ENCODE measurements at regions not wholly inside any gene's neighbourhood (a gene's known extent, or its start where the extent isn't known, plus 50 kb on each side); places are given as distances from the start of the nearest gene placed in this dataset.
"Not testable (repeated sequence)": the region's sequence is repeated elsewhere in the genome, so short reads cannot be mapped to it uniquely, and the experiment has no call there.

DNA sequence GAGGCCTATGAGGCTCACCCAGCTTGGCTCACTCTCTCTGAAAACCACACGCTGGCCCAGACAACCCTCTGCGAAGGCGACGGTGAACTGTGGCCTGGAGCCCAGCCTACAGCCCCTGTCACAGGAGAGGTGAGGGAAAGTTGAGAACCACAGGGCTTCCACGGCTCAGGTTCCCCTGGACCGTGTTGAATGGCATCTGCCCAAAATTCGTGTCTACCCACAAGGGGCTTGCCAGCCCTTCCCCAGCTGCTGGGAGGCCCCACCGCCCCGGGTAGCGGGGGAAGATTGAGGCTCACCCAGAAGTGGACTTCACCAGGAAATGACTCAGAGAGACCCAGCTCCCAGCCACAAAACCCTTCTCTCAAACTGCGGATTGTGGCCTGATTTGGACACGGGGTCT, 197.1 kb downstream of the CTTN start:
- DNase-seq, result no peak

DNA sequence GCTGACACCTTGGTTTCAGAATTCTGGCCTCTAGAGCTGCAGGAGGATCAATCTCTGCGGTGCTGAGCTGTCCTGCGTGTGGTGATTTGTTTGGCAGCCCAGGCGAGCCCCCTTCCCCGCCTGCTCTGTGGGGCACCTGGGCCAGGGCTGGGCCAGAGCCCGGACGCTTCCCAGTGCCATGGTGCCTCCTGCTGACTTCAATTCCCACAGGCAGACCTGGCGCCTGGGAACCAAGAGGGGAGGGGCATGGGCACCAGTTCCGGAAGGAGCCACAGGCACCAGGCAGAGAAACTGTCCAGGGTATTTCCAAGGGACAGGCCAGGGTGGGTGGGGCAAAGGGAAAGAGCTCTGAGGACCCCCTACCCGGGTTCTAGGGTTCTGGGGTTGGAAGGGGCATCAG, 197.8 kb downstream of the CTTN start:
- DNase-seq, result no peak

DNA sequence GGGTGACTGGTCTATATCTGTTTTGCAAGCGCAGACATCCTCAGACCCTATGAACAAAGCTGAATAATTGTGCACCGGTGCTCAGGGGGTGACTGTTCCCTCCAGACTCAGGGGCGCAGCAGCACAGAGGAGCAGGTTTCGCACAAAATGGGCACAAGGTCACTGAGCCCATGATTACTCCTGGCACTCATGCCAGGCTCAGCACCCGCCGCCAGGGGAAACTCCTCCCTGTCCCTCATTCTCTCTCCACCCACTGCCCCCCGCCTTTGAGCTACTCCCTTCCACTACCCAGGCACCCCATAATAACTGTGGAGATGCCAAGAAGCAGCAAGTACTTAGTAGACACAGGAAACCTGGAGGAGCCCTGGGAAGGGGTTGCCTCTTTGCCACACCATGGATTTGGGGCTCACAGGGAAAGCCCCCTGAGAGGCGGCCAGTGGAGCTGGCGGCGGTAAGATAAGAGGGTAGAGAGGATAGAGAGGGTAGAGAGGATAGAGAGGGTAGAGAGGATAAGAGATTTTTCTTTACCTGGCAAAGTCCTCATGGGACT, 198.8 kb downstream of the CTTN start:
- DNase-seq, result no peak

DNA sequence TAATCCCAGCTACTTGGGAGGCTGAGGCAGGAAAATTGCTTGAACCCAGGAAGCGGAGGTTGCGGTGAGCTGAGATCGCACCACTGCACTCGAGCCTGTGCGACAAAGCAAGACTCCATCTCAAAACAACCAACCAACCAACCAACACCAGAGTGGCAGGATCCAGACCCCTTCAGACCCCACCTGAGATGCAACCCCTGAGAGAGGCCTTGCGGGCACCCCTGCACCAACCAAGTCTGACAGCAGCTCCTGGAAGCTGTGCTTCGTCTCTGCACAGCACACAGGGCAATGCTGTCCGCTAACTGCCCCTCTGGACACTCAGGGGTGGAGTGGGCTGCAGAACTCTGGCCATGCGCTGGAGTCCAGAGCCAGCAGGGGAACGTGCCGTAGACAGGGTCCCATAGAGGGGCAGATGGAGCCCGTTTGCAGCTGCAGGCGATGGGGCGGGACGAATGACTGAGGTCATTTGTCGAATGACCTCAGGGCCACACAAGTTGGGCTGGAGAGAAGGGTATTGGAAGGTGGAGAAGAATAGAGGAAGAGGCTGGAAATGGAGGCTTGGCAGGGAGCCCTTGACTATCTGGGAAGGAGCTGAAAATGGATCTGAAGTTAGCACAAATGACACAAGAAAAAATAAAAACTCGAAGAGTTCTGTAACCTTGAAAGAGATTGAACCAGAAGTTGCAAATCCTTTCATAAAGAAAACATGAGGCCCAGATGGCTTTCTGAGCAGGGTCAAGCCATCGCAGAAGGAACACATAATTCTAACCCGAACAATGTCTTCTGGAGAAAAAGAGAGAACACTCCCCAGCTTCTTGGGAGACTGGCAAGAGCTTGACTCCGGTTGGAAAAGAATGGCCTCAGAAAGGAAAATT, 199.7 kb downstream of the CTTN start:
- no peak for DNase-seq

DNA sequence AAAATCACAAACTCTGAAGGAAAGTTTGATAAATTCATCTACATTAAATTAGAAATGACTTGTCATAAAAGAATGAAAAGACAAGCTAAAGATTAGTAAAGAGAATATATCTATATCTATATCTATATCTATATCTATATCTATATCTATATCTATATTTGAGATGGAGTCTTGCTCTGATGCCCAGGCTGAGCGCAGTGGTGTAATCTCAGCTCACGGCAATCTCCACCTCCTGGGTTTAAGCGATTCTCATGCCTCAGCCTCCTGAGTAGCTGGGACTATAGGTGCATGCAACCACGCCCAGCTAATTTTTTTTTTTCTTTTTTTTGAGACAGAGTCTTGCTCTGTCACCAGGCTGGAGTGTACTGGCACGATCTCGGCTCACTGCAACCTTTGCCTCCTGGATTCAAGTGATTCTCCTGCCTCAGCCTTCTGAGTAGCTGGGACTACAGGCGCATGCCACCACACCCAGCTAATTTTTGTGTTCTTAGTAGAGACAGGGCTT, 202.6 kb downstream of the CTTN start:
- not testable (repeated sequence) for DNase-seq

DNA sequence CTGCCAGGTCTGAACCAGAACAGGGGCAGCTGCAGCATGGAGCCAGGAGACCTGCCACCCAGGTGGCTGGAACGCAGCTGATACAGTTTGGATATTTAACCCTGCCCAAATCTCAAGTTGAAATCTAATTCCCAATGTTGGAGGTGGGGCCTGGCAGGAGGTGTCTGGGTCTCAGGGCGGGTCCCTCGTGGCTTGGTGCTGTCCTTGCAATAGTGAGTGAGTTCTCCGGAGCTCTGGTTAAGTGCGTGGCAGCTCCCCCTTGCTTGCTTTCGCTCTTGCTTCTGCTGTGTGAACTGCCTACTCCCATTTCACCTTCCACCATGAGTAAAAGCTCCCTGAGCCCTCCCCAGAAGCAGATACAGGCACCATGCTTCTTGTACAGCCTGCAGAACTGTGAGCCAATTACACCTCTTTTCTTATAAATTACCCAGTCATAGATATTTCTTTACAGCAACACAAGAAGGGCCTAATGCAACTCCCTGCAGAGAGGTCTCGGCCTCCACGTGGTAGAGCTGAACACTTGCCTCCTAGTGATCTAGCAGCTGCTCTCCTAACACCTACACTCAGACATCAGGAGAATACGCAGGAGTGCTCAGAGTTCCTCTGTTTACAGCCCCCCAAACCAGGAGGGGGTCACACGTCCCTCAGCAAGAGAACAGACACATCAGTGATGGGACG, 203.7 kb downstream of the CTTN start:
- no peak for DNase-seq

DNA sequence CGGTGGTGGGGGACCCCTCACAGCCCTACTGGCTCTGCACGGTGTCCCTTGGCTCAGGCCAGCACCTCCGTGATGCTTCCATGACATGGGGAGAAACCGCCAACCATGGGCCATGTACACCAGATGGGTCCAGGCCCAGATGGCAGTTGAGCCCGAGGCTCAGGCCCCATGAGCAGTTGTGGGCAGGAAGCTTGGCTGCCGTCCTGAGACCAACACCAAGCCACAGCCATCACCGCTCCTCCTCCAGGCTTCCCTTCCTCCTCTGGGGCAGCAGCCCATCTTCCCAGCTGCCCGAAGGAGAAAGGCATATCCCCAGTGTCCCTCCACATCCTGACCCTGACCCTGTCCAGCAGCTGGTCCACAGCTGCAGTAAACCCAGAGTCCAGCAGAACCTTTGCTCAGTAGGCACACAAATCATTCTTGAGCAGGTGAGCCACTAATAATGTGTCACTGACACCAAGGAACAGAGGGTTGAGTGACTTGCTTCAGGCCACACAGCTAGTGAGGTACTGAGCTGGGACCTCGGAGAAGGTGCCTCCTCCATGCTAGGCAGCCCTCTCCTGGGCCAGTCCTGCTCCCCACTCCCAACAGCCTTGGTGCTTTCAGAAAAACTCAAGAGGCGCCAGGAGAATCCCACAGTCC, 204.9 kb downstream of the CTTN start:
- no peak for DNase-seq

DNA sequence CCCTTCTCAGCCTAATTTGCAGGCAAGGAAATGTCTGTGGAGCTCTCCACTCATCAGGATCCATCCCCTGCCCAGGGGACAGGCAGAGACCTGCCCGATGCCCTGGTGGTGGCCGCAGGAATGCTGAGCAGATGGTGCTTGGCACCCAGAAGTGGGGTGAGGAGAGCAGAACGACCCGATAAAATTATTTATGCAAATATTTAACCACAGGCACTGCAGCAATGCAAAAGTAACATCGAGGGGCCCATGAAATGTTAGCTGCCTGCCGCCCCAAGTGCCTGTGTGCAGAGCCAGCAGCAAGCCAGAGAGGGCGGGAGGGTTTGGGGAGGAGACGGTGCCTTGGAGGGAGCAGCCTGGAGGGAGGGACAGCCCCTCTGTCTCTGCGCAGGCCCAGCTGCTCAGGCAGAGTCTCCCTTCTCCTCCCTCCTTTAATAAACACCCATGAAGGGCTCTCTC, 205.5 kb downstream of the CTTN start:
- no peak for DNase-seq

DNA sequence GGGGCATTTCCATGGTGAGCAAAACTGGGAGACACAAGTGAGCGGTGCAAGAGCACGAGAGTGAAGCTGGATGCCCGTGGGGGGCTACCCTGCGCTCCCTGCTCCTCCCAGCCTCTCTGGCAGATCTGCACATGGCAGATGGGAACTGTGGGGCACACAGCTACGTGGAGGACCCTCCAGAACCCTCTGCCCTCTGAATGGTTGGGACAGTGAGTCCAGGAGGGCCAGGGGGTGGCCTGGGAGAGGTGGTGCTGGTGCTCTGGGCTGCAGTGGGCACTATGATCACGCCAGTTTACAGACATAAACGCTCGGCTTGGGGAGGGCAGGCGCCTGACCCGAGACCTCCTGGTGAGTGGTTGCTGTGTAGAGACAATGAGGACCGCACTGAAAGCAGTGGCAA, 205.9 kb downstream of the CTTN start:
- no peak for DNase-seq

DNA sequence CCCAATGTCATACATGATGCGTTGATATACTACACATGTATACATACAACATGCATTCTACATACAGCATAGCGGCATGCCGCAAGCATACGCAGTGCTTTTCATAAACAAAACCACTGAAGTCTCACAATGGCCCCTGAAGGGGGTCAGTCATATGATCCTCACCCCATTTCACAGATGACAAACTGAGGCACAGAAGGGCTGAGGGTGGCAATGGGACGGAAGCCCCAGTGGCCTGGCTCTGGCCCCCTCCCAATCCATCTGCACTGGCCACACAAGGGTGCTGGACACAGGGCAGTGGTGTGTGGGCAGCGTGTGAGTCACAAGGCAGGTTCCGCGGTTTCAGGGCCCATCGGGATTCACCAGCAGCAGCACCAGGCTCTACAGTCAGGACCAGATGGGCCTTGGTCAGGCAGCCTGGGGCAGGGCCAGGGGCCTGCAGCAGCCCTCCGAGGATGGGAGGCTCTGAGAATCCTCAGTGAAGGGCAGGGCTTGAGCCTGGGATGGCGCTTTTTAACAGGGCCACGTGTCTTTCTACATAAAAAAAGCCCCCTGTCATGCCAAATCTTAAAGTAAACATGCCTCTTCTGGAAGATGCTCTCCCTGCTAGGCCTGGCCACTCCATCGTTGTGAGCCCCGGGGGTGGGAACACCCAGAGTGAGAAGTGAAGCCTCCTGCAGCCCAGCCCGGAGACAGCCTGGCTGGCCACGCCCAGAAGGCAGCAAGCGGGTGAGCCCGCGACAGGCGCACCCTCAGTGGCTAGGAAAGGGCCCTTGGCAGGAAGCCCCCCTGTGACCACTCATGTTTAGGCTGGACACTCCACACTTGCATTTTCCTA, 206.5 kb downstream of the CTTN start:
- DNase-seq, result no peak

DNA sequence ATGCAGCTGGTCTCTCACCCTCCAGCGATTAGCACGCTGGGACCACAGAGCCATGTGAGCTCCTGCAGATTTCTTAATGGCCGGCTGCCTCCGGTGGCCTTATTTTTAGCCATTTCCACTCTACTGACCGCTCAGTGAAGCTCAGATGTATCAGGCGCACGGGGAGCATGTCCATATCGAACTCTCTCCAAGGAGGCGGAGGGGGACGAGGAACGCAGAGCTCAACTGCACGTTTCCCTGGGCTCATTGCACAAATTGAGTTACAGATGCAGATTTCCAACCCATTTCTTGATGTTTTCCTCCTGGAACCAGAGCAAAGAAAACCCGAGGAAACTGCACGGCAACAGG, 207.1 kb downstream of the CTTN start:
- no peak for DNase-seq

DNA sequence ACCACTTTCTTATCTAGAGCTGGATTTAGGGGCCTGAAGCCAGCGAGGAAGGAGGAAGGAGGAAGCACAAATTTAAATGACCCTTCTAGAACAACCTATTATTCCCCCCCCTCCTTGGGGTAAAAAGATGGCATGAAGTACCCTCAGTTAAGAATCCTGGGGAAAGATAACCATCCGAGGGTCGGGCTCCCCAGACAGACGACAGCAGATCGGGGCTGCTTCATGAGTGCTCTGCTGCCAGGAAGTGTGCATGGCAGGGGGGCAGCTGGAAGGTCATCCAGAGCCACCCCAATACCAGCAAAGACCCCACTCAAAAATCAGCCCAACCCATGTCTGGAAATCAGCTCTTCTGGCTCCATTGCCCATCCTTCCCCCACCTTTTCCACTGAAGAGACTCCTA, 207.5 kb downstream of the CTTN start:
- DNase-seq, result no peak

DNA sequence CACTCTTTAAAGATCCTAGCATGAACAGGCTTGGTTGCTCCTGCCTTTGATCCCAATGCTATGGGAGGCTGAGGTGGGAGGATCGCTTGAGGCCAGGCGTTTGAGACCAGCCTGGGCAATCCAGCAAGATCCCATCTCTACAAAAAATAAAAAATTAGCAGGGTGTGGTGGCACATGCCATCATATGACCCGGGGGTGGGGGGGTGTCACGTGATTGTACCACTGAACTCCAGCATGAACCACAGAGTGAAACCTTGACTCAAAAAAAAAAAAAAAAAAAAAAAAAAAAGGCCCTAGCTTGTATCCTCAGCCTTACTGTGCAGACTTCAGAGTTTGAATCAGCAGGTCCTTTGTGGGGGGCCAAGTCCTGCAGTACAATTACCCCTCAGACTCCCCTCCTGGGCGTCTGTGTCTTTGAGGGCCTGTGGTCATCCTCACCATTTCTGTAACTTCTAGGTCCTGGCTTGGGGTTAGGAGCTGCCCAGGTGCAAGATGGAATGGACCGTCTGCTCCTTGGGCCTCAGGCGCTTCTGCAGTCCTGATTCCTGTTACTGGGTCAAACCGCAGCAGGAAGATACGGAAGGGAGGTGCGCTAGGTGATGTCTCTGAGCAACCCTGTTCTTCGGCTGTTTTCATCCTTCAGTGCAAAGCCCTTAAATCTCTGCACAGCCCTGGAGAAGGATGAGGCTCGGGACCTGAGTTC, 208.1 kb downstream of the CTTN start:
- no peak for DNase-seq

DNA sequence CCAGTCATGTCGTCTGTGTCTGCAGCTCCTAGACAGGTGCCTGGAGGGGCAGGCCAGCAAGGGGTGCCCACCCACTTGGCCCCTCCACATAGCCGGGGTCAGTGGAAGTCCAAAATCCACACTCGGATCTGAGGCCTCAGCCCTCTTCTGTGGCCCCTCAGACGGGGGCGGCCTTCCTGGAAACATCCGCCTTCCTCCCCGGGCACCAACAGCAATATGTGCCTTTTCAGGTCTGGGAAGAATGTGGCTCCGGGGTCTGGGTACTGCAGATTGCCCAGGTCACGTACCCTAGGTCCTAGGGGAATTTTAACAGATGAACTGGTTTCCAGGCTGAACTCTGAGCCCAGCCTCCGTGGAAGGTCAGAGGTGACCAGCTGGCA, 208.6 kb downstream of the CTTN start:
- no peak for DNase-seq

DNA sequence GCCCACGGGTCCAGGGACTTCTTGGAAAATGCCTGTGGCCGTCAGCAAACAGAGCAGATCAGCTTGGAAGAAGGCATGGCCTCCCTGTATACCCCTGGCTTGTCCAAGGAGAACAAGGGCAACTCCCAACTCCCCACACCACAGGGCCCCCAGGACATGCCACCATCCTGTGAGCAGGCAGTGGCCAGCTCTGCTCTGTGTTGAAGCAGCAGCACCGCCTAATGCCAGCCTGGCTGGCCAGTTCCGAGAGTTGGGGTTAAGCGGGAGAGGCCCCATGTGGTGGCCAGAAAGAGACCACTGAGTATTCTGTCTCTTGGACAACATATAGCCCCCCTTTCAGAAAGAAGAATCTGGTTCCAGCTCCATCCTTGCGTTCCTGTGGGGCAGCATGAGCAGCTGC, 209.2 kb downstream of the CTTN start:
- DNase-seq, result no peak

DNA sequence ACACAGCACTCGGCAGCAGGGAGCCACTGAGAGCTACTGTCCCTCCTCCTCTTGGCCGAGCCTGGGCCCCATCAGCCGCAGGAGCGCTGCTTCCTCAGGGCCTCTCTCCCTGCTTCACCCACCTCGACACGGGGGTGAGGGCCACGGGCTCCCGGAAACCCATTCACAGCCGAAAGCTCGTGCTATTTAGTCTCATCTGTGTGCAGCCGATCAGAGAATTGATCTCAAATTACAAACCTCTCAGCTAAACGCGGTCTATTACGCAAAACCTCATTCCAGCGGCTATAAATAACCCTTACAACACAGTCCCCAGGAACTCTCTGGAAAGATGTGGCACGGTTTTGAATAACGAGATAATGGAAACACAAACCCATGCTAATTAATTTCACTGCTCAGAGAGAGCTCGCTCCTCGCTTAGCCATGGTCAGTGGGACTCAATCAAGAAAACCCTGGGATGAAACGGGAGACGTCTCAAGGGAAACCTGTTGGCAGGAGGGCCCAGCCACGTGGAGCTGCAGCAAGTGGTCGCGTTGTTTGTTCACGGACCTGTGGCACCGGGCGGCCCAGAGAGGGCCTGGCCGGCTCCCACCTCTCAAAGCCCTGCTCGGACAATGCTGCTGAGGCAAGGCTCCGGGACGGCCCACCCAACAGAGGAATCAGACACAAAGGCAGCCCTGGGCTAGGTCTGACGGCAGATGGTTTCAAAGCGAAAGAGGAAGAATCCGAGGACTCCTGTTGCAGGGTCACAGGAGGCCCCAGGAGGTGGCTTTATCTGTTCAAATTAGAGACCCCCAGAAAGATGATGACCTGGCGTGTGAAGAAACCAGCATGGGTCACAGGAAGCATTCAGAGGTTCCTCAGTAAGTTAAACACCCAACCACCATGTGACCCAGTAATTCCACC, 210.5 kb downstream of the CTTN start:
- no peak for DNase-seq

DNA sequence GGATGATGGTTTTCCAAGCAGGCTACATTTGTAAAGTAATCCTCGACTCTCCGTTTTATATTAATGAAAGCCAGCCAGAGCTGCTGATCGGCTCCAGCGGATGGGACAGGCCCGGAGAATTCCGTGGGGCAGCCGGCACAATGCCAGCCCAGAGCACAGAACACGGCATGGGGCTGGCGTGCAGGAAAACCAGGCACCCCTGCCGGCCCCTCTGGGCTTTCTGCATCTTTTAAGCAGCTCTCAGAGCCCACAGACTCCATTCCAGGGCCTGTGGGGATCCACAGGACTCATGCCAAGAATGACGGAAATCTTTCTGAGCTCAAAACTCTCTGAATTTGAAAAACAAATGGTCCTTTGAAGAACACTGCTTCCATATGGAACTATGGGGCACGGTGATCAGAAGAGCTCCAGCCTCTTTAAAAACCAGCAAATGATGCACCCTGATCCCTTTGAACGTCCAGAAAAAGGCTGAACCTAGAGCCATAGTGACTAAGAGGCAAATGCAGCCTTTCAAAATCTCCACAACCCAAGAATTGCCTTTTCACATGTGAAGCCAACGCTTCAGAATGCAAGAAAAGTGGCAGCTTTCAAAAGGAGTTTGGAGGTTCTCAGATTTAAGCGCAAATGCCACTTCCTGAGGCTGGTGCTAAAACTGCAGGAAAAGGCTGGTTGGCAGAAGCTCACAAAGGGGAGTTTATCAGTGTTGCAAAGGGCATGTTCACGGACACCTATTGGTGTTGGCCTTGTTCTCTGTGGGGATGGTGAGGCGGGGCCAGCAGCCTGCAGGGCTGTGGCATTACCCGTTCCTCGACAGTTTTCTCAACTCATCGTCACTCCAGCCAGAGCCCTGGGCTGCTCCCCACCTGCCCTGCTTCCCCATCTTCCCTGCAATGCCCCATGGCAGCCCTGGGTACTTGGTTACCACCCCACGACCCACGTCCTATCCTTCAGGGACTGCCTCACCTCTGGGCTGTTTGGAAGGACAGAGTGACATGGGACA, 212.5 kb downstream of the CTTN start:
- DNase-seq, result no peak

DNA sequence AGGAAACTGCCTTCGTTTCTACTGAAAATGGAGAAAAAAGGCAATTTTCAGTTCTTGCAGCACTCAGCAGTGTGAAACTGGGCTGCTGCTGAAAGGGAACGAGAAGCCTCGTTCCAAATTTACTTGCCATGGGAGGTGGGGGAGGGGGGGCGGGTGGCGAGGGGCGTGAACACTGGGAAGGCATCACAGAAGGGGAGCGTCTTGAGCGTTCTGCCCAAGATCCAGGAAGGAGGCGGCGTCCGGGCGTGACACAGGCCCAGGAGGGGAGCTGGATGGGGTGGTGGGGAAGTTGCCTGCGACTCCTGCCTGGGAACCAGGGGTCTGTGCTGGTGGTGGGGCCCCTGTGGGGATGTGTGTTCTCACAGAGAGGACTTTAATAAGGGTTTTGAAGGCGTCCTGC, 213.5 kb downstream of the CTTN start:
- no peak for DNase-seq

DNA sequence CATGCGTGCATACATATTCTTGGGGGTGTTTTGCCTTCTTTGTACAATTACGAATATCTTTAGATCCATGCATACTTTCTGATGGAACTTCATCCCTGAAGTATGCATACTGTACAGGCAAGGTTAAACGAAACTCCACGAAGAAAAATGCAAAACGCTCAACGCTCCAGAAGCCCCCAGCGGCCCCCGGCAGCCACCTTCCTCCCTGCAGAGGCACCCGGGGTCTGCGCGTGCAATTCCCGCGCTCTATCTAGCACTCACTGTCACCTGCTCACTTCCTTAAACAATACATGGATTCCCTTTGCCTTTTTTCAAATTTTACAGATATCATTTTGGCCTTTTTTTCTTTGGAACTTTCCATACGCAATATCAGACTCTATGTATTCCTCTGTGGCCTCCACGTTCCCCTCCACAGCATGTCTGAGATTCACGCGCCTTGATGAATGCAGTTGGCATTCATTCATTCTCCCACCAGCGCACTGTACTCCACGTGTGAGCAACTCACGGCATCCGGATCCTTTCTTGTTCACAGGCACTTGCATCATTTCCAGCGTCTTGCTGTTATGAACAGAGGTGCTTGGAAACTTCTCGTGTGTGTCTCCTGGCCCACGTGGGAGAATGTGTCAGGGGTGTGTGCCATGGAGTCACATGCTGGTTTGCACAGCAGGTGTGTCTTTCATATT, 214.3 kb downstream of the CTTN start:
- DNase-seq, result no peak

All from activated gamma-delta T cell (primary cell).